ENCODE measurements at regions not wholly inside any gene's neighbourhood (a gene's known extent, or its start where the extent isn't known, plus 50 kb on each side); places are given as distances from the start of the nearest gene placed in this dataset.

DNA sequence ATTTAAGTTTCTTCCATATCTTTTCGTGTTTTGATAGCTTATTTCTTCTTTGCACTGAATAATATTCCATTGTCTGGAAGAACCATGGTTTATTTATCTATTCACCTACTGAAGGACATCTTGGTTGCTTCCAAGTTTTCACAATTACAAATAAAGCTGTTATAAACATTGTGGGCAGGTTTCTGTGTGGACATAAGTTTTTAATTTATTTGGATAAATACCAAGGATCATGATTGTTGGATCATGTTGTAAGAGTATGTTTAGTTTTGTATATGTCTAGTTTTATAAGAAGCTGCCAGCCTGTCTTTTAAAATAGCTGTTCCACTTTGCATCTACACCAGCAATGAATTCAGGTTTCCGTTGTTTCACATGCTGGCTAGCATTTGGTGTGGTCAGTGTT lies 339.4 kb downstream of the CDH11 start:
- Histone ChIP-seq H3K36me3 (no peaks in the 10 kb centered on the region), H3K4me3 (no peak overlapping the region), H3K9me3 (no peaks in the 10 kb centered on the region), H3K27me3 (no peaks in the 10 kb centered on the region), H3K27ac (no peak overlapping the region), H3K4me1 (no peaks in the 10 kb centered on the region)
- DNase-seq (no peak), ATAC-seq (no peak)
- TF ChIP-seq CTCF (IDR thresholded peaks at IDR 0.05) (no peak), POLR2A (IDR thresholded peaks at IDR 0.05) (no peak)
- intact Hi-C loops (cut with DNase I), result no loop called here
- WGBS, 4 donors, result 74 to 87% (median 86%) methylated on average over 2 of the region's 2 CpGs

DNA sequence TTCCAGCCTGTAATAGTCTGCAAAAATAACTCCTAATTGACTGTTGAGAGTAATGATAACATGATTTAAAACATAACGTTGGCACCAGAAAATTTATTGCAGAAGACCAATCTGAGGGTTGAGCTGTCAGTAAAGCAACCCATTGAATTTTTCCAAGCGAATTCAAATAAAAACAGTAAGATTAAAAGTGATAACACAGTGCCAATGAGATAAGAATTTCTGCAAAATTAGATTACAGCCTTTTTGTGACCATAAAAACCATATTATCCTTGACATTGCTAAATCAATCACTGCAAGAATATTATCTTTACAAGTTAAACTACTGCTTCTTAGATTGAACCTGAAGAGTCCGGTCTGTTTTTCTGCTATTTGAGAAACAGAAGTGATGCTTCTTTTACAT lies 341.4 kb downstream of the CDH11 start:
- WGBS, 4 donors, result 61 to 66% (median 62%) methylated on average over 3 of the region's 3 CpGs
- intact Hi-C loops (cut with DNase I), result no loop called here
- Histone ChIP-seq H3K4me1 (no peaks in the 10 kb centered on the region), H3K36me3 (no peaks in the 10 kb centered on the region), H3K27ac (no peak overlapping the region), H3K9me3 (peaks cover 0 to 6% (median 0%) of the 10 kb centered on the region in 12 donors), H3K27me3 (no peaks in the 10 kb centered on the region), H3K4me3 (no peak overlapping the region)
- DNase-seq (no peak), ATAC-seq (no peak)
- TF ChIP-seq POLR2A (IDR thresholded peaks at IDR 0.05) (no peak), CTCF (IDR thresholded peaks at IDR 0.05) (no peak)

- Histone ChIP-seq H3K27me3 (no peaks in the 10 kb centered on the region), H3K36me3 (no peaks in the 10 kb centered on the region), H3K27ac (no peak overlapping the region), H3K4me3 (no peak overlapping the region), H3K9me3 (peaks cover 0 to 6% (median 0%) of the 10 kb centered on the region in 12 donors), H3K4me1 (no peaks in the 10 kb centered on the region)
- no peak for DNase-seq
- ATAC-seq, result no peak
- TF ChIP-seq POLR2A (IDR thresholded peaks at IDR 0.05), result no peak
- no peak for TF ChIP-seq CTCF (IDR thresholded peaks at IDR 0.05)
- intact Hi-C loops (cut with DNase I), result no loop called here
- 86 to 94% (median 90%) methylated on average over 1 of the region's 1 CpG for WGBS, 4 donors
These were observed 343.1 kb downstream of the CDH11 start for GRCh38 chr16:64778777-64779176.

- H3K4me1 ChIP-seq, result no peaks in the 10 kb centered on the region
- H3K27ac ChIP-seq, result no peak overlapping the region
- intact Hi-C loops (cut with DNase I), result no loop called here
- H3K27me3 ChIP-seq, result no peaks in the 10 kb centered on the region
- H3K36me3 ChIP-seq, result no peaks in the 10 kb centered on the region
- DNase-seq (no peak), ATAC-seq (no peak)
- peaks cover 0 to 6% (median 0%) of the 10 kb centered on the region in 12 donors for H3K9me3 ChIP-seq
- TF ChIP-seq POLR2A (IDR thresholded peaks at IDR 0.05), result no peak
- 77 to 89% (median 82%) methylated on average over 2 of the region's 2 CpGs for WGBS, 4 donors
- no peak overlapping the region for H3K4me3 ChIP-seq
These were observed 348.2 kb downstream of the CDH11 start for GRCh38 chr16:64773638-64774037.

- no peak overlapping the region for H3K4me3 ChIP-seq
- 69 to 87% (median 84%) methylated on average over 3 of the region's 3 CpGs for WGBS, 4 donors
- intact Hi-C loops (cut with DNase I), result no loop called here
- H3K27me3 ChIP-seq, result no peaks in the 10 kb centered on the region
- H3K36me3 ChIP-seq, result no peaks in the 10 kb centered on the region
- ATAC-seq, result no peak
- H3K27ac ChIP-seq, result no peak overlapping the region
- no peaks in the 10 kb centered on the region for H3K4me1 ChIP-seq
- DNase-seq, result no peak
- H3K9me3 ChIP-seq, result peaks cover 0 to 6% (median 0%) of the 10 kb centered on the region in 12 donors
- no peak for TF ChIP-seq CTCF (IDR thresholded peaks at IDR 0.05)
- no peak for TF ChIP-seq POLR2A (IDR thresholded peaks at IDR 0.05)
These were observed 348.7 kb downstream of the CDH11 start for GRCh38 chr16:64773184-64773583.
